HFFc6 (cell line): ENCODE measurements at regions not wholly inside any gene's neighbourhood (a gene's known extent, or its start where the extent isn't known, plus 50 kb on each side); places are given as distances from the start of the nearest gene placed in this dataset.

Experiments used
- DNase-seq: peaks from one replicate; pipeline ENCODE4 v3.0.0-alpha.2; 2018
- H3K27ac Mint-ChIP-seq: 2 replicates; pipeline ENCODE4 v1.8.0; 2020; ENCODE audit warnings: mild to moderate bottlenecking, mixed read lengths
- H3K27me3 Mint-ChIP-seq: 2 replicates; pipeline ENCODE4 v1.8.0; 2021; ENCODE audit warnings: mild to moderate bottlenecking, moderate library complexity, mixed read lengths; ENCODE audit not compliant: insufficient read depth
- H3K36me3 Mint-ChIP-seq: 2 replicates; pipeline ENCODE4 v1.8.0; 2021; ENCODE audit warnings: low read depth, mixed read lengths
- H3K4me1 Mint-ChIP-seq: 2 replicates; pipeline ENCODE4 v1.8.0; 2020; ENCODE audit warnings: low read depth, mixed read lengths
- H3K4me3 Mint-ChIP-seq: 2 replicates; pipeline ENCODE4 v1.8.0; 2020; ENCODE audit warnings: mild to moderate bottlenecking, moderate library complexity, mixed read lengths
- H3K9me3 Mint-ChIP-seq: 2 replicates; pipeline ENCODE4 v1.8.0; 2020; ENCODE audit warnings: mild to moderate bottlenecking, mixed read lengths
- TF ChIP-seq, protein P1 (sequence below): fragments of 200-600 bp; sonication (generic); IDR thresholded peaks from 2 replicates; pipeline ENCODE4 v1.5.0; 2021; ENCODE audit warnings: antibody characterized with exemption, mild to moderate bottlenecking

DNA sequence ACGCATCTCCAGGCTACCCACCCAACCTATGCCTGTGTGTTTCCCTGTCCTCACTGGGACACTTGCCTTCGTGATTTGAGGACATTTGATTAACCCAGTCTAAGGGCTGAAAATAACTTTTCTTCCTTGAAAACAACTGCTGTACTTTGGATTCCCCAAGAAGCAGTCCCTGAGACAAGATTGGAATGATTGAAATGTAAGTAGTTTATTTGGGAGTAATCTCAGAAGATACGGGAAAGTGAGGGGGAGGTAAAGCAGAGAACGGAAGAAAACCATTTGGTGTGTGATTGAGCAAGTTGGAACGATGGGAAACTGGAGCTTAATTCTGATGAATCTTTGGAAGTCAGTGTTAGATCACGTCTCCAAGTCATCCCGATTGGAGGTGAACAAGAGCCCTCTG lies 143.8 kb upstream of the LMCD1 start:
- no peak for DNase-seq
- Mint-ChIP-seq H3K4me3 (no peak overlapping the region), H3K9me3 (no peaks in the 10 kb centered on the region), H3K27ac (no peak overlapping the region), H3K27me3 (peaks cover 18% of the 10 kb centered on the region), H3K36me3 (no peaks in the 10 kb centered on the region), H3K4me1 (no peaks in the 10 kb centered on the region; the same call in 1 of the 2 replicates)
- TF ChIP-seq, protein P1, sequence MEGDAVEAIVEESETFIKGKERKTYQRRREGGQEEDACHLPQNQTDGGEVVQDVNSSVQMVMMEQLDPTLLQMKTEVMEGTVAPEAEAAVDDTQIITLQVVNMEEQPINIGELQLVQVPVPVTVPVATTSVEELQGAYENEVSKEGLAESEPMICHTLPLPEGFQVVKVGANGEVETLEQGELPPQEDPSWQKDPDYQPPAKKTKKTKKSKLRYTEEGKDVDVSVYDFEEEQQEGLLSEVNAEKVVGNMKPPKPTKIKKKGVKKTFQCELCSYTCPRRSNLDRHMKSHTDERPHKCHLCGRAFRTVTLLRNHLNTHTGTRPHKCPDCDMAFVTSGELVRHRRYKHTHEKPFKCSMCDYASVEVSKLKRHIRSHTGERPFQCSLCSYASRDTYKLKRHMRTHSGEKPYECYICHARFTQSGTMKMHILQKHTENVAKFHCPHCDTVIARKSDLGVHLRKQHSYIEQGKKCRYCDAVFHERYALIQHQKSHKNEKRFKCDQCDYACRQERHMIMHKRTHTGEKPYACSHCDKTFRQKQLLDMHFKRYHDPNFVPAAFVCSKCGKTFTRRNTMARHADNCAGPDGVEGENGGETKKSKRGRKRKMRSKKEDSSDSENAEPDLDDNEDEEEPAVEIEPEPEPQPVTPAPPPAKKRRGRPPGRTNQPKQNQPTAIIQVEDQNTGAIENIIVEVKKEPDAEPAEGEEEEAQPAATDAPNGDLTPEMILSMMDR: no peak

GRCh38 chr3:8359133-8359532 lies 142.5 kb upstream of the LMCD1 start:
- H3K9me3 Mint-ChIP-seq: no peaks in the 10 kb centered on the region
- H3K36me3 Mint-ChIP-seq: no peaks in the 10 kb centered on the region
- TF ChIP-seq, protein P1: no peak
- no peak for DNase-seq
- H3K4me1 Mint-ChIP-seq: no peaks in the 10 kb centered on the region; the same call in 1 of the 2 replicates
- peaks cover 16% of the 10 kb centered on the region for H3K27me3 Mint-ChIP-seq
- no peak overlapping the region for H3K4me3 Mint-ChIP-seq
- no peak overlapping the region for H3K27ac Mint-ChIP-seq

- no peak for DNase-seq
- Mint-ChIP-seq H3K27me3 (peaks cover 6% of the 10 kb centered on the region), H3K27ac (no peak overlapping the region), H3K4me1 (no peaks in the 10 kb centered on the region), H3K36me3 (no peaks in the 10 kb centered on the region), H3K9me3 (no peaks in the 10 kb centered on the region), H3K4me3 (no peak overlapping the region)
- TF ChIP-seq, protein P1: no peak
Measured at GRCh38 chr3:8363200-8363599, 138.4 kb upstream of the LMCD1 start.

DNA sequence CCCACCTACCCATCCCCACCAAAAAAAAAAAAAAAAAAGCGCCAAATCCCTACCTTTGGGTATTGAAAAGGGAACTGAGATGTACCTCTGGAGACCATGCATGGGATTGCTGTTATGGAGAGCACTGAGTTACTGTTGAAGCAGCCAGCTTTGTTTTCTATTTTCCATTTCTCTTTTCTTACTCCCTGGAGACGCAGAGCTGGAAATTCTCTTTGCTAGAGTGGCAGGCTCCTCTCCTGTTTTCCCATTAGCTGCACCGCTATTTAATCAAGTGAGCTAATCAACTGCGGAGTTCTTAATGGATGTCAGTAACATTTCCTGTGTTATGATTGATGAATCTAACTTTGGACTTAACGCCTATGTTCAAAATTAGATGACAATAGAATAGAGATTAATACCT lies 136.1 kb upstream of the LMCD1 start:
- Mint-ChIP-seq H3K4me3 (no peak overlapping the region), H3K27ac (no peak overlapping the region), H3K27me3 (peaks cover 2% of the 10 kb centered on the region), H3K36me3 (no peaks in the 10 kb centered on the region), H3K4me1 (peaks cover 3% of the 10 kb centered on the region; the same call in 1 of the 2 replicates), H3K9me3 (no peaks in the 10 kb centered on the region)
- no peak for DNase-seq
- TF ChIP-seq, protein P1: no peak

DNA sequence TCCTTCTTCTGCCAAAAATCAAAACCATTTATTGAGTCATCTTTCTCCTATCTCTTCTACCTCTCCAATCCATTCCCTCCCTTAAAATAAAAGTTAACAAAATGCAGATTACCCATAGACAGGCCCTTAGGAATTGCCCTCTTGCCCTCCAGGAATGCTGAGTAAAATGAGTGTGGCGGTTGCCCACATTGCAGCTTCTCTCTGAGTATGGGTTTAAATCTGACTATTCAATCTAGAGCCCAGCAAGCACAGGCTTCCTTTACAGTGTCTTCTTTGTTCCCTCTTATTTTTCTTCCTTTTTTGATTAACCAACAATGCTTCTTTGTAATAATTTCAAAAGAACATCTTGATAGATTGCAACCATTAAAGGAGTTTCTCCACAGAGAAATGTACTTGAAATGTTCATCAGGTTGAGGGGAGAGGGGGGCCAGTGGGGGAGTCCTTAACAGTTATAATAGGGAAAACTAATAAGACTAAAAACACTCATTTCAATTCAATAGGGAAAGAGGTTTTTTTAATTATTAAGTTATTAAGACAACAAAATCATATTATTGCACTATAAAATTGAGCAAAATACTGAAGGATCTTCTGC lies 135.3 kb upstream of the LMCD1 start:
- no peak for DNase-seq
- Mint-ChIP-seq H3K4me3 (no peak overlapping the region), H3K27ac (no peak overlapping the region), H3K27me3 (peaks cover 2% of the 10 kb centered on the region), H3K4me1 (peaks cover 10% of the 10 kb centered on the region), H3K9me3 (no peaks in the 10 kb centered on the region), H3K36me3 (no peaks in the 10 kb centered on the region)
- TF ChIP-seq, protein P1: no peak

DNA sequence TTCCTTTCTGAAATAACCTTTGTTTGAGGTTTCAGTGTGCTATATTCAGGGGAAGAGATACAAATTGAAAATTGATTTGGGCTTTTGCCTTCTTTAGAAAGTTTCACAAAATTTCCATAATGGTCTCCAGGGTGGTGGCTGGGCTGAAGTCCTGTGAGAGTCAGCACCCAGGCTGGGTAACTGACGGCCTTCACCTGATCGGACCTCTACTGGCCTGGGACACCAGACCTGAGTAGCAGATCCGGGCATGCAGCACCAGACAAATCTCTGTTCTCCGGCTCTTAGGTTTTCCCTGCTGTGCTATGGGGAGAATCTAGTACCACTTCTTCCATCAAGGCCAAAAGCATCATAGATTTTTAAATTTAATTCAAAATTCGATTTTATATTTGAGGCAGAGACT lies 133.0 kb upstream of the LMCD1 start:
- no peaks in the 10 kb centered on the region for H3K9me3 Mint-ChIP-seq
- H3K27me3 Mint-ChIP-seq: no peaks in the 10 kb centered on the region; the same call in none of the 2 replicates
- peaks cover 15% of the 10 kb centered on the region for H3K4me1 Mint-ChIP-seq
- H3K27ac Mint-ChIP-seq: no peak overlapping the region
- H3K4me3 Mint-ChIP-seq: no peak overlapping the region
- DNase-seq: no peak
- no peaks in the 10 kb centered on the region for H3K36me3 Mint-ChIP-seq
- TF ChIP-seq, protein P1: no peak
